ENCODE measurements at regions not wholly inside any gene's neighbourhood (a gene's known extent, or its start where the extent isn't known, plus 50 kb on each side); places are given as distances from the start of the nearest gene placed in this dataset.

GRCh38 chr13:30006246-30006645 is 155.8 kb upstream of the UBL3 start:
- ChIA-PET CTCF (no interaction called here), POLR2A (ENCODE audit: low non-redundant PET) (no interaction called here)
- intact Hi-C loops (cut with micrococcal nuclease; ENCODE audit: unreplicated experiment) = no loop called here
- Histone ChIP-seq H3K9me3 (ENCODE audit: low read depth, low read length, poor library complexity, severe bottlenecking) (no peaks in the 10 kb centered on the region), H3K27ac (ENCODE audit: low read depth, low read length, poor library complexity, severe bottlenecking) (no peak overlapping the region), H3K4me1 (ENCODE audit: insufficient read depth, low read length, poor library complexity, severe bottlenecking) (no peaks in the 10 kb centered on the region), H3K27me3 (replicated peaks; ENCODE audit: insufficient read depth, low read depth, low read length, poor library complexity) (peaks cover 5% of the 10 kb centered on the region), H3K36me3 (ENCODE audit: insufficient read depth, low read length, poor library complexity, severe bottlenecking) (no peaks in the 10 kb centered on the region), H3K4me3 (ENCODE audit: low read depth, low read length, poor library complexity, severe bottlenecking) (no peak overlapping the region)
- no peak for TF ChIP-seq EZH2 (IDR thresholded peaks at IDR 0.05; ENCODE audit: borderline replicate concordance, low read depth, low read length, poor library complexity, severe bottlenecking)
- TF ChIP-seq CTCF (conservative IDR thresholded peaks at IDR 0.05; ENCODE audit: low read depth, low read length) = no peak
- no peak for DNase-seq (ENCODE audit: low spot score)
- BruUV-seq (replicated peaks) = no TSS peak

- CTCF ChIA-PET = no interaction called here
- Histone ChIP-seq H3K27ac (ENCODE audit: low read depth, low read length, poor library complexity, severe bottlenecking) (no peak overlapping the region), H3K27me3 (replicated peaks; ENCODE audit: insufficient read depth, low read depth, low read length, poor library complexity) (peaks cover 5% of the 10 kb centered on the region), H3K9me3 (ENCODE audit: low read depth, low read length, poor library complexity, severe bottlenecking) (no peaks in the 10 kb centered on the region), H3K36me3 (ENCODE audit: insufficient read depth, low read length, poor library complexity, severe bottlenecking) (no peaks in the 10 kb centered on the region), H3K4me1 (ENCODE audit: insufficient read depth, low read length, poor library complexity, severe bottlenecking) (no peaks in the 10 kb centered on the region), H3K4me3 (ENCODE audit: low read depth, low read length, poor library complexity, severe bottlenecking) (no peak overlapping the region)
- POLR2A ChIA-PET (ENCODE audit: low non-redundant PET) = no interaction called here
- no peak for DNase-seq (ENCODE audit: low spot score)
- no TSS peak for BruUV-seq (replicated peaks)
- TF ChIP-seq EZH2 (IDR thresholded peaks at IDR 0.05; ENCODE audit: borderline replicate concordance, low read depth, low read length, poor library complexity, severe bottlenecking) = no peak
- TF ChIP-seq CTCF (conservative IDR thresholded peaks at IDR 0.05; ENCODE audit: low read depth, low read length) = no peak
- intact Hi-C loops (cut with micrococcal nuclease; ENCODE audit: unreplicated experiment) = no loop called here
Observed at GRCh38 chr13:30004204-30004603, 153.8 kb upstream of the UBL3 start.

- Histone ChIP-seq H3K4me1 (ENCODE audit: insufficient read depth, low read length, poor library complexity, severe bottlenecking) (no peaks in the 10 kb centered on the region), H3K4me3 (ENCODE audit: low read depth, low read length, poor library complexity, severe bottlenecking) (no peak overlapping the region), H3K36me3 (ENCODE audit: insufficient read depth, low read length, poor library complexity, severe bottlenecking) (no peaks in the 10 kb centered on the region), H3K9me3 (ENCODE audit: low read depth, low read length, poor library complexity, severe bottlenecking) (no peaks in the 10 kb centered on the region), H3K27me3 (replicated peaks; ENCODE audit: insufficient read depth, low read depth, low read length, poor library complexity) (peaks cover 5% of the 10 kb centered on the region), H3K27ac (ENCODE audit: low read depth, low read length, poor library complexity, severe bottlenecking) (no peak overlapping the region)
- POLR2A ChIA-PET (ENCODE audit: low non-redundant PET) = no interaction called here
- no peak for TF ChIP-seq CTCF (conservative IDR thresholded peaks at IDR 0.05; ENCODE audit: low read depth, low read length)
- TF ChIP-seq EZH2 (IDR thresholded peaks at IDR 0.05; ENCODE audit: borderline replicate concordance, low read depth, low read length, poor library complexity, severe bottlenecking) = no peak
- CTCF ChIA-PET = interaction anchor here (0.5 kb wide), 1 partner anchor 49 kb away, joined by 4 read pairs; no protein-coding TSS in a partner anchor
- no peak for DNase-seq (ENCODE audit: low spot score)
- BruUV-seq (replicated peaks) = no TSS peak
- intact Hi-C loops (cut with micrococcal nuclease; ENCODE audit: unreplicated experiment) = no loop called here
Observed at GRCh38 chr13:30002577-30002976, 152.2 kb upstream of the UBL3 start.
